ENCODE measurements at regions not wholly inside any gene's neighbourhood (a gene's known extent, or its start where the extent isn't known, plus 50 kb on each side); places are given as distances from the start of the nearest gene placed in this dataset. TPM values are rescaled to one million over a fixed set of nuclear protein-coding genes. Genes with fewer than 3 reads are reported as not detected.

DNA sequence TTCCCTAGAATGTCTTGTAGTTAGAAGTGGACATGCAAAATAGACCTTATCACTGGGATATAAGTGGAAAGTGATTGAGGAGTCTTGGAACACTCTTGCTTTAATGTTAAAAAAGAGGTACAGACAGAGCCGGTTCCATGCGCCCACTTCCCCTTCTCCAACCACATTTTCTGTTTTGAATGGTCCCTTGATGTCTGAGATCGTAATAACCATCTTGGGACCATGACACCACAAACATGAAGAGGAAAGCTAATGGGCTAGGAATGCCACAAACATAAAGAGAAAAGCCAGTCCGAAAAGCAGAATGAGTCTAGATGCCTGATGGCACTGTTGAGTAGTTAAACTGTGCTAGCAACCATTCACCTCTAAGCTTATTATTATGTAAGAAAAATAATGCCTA lies 54.8 kb upstream of the SPON1 start:
- TF ChIP-seq, protein P1, sequence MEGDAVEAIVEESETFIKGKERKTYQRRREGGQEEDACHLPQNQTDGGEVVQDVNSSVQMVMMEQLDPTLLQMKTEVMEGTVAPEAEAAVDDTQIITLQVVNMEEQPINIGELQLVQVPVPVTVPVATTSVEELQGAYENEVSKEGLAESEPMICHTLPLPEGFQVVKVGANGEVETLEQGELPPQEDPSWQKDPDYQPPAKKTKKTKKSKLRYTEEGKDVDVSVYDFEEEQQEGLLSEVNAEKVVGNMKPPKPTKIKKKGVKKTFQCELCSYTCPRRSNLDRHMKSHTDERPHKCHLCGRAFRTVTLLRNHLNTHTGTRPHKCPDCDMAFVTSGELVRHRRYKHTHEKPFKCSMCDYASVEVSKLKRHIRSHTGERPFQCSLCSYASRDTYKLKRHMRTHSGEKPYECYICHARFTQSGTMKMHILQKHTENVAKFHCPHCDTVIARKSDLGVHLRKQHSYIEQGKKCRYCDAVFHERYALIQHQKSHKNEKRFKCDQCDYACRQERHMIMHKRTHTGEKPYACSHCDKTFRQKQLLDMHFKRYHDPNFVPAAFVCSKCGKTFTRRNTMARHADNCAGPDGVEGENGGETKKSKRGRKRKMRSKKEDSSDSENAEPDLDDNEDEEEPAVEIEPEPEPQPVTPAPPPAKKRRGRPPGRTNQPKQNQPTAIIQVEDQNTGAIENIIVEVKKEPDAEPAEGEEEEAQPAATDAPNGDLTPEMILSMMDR (IDR thresholded peaks at IDR 0.05; ENCODE audit: extremely low read depth, low read depth, low read length): no peak
- no peak overlapping the region for H3K4me2 ChIP-seq (ENCODE audit: insufficient read depth, low read length)
- no peak for DNase-seq (ENCODE audit: insufficient read length, low spot score, missing footprints)
- H3K4me1 ChIP-seq (ENCODE audit: insufficient read depth, low read length): no peaks in the 10 kb centered on the region
- H4K20me1 ChIP-seq (ENCODE audit: insufficient read depth, low read length): no peaks in the 10 kb centered on the region
- no peaks in the 10 kb centered on the region for H3K9me3 ChIP-seq (ENCODE audit: low read depth, low read length)
- no peaks in the 10 kb centered on the region for H3K79me2 ChIP-seq (ENCODE audit: insufficient read depth, low read length)
- H3K27me3 ChIP-seq (ENCODE audit: insufficient read depth, low read length): no peaks in the 10 kb centered on the region
- no peak overlapping the region for H3K27ac ChIP-seq (ENCODE audit: low read depth, low read length)
- H3K36me3 ChIP-seq (ENCODE audit: insufficient read depth, low read length): no peaks in the 10 kb centered on the region
- no peak overlapping the region for H3K4me3 ChIP-seq (ENCODE audit: insufficient read depth, low read length)
- H2AFZ ChIP-seq (ENCODE audit: low read length): no peak overlapping the region

DNA sequence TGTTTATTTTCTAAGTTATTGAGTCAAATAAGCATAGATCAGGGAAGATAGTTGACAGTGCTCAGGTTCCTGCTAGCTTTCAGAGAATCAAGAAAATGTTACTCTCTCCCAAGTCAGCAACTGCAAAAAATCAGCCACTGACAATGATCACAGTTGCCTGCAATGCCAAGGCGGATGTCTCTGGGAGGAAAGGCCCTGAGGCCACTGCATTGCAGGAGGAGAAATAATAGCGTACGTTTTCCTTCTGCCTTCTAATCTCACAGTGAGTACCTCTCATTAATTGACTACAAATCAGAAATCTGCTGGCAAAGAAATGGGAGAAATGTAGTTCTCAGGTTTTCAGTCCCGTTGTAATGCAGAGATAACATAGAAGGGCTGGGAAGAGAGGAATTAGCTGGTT lies 54.0 kb upstream of the SPON1 start:
- TF ChIP-seq, protein P1 (IDR thresholded peaks at IDR 0.05; ENCODE audit: extremely low read depth, low read depth, low read length): no peak
- no peaks in the 10 kb centered on the region for H3K4me1 ChIP-seq (ENCODE audit: insufficient read depth, low read length)

More for the DNA sequence above, 54.0 kb upstream of the SPON1 start:
- Histone ChIP-seq H3K4me2 (ENCODE audit: insufficient read depth, low read length) (no peak overlapping the region), H3K9me3 (ENCODE audit: low read depth, low read length) (no peaks in the 10 kb centered on the region), H3K79me2 (ENCODE audit: insufficient read depth, low read length) (no peaks in the 10 kb centered on the region), H3K27ac (ENCODE audit: low read depth, low read length) (no peak overlapping the region), H3K27me3 (ENCODE audit: insufficient read depth, low read length) (no peaks in the 10 kb centered on the region), H4K20me1 (ENCODE audit: insufficient read depth, low read length) (no peaks in the 10 kb centered on the region), H3K4me3 (ENCODE audit: insufficient read depth, low read length) (no peak overlapping the region), H2AFZ (ENCODE audit: low read length) (no peak overlapping the region), H3K36me3 (ENCODE audit: insufficient read depth, low read length) (no peaks in the 10 kb centered on the region)
- no peak for DNase-seq (ENCODE audit: insufficient read length, low spot score, missing footprints)

Small RNAs in the stretch of these regions (small RNA-seq; reads per million reads assigned to genes)
- not detected for gene RNA5SP331
